Tongue (tissue), 2 donors: ENCODE measurements at regions not wholly inside any gene's neighbourhood (a gene's known extent, or its start where the extent isn't known, plus 50 kb on each side); places are given as distances from the start of the nearest gene placed in this dataset. TPM values are rescaled to one million over a fixed set of nuclear protein-coding genes. Genes with fewer than 3 reads are reported as not detected.
"Not testable (repeated sequence)": the region's sequence is repeated elsewhere in the genome, so short reads cannot be mapped to it uniquely, and the experiment has no call there.

Experiments used
- DNase-seq: peaks from one replicate; pipeline ENCODE4 v3.0.0-alpha.2; 2015
- small RNA-seq: library from RNA; depleted of rRNA; stranded (forward); fragments of <200 nt; gene quantifications from one replicate; pipeline ENCODE3, GENCODE V24; 2014; ENCODE audit warnings: low replicate concordance

- DNase-seq, result no peak
Measured at GRCh38 chr11:24390016-24390415, 106.8 kb upstream of the LUZP2 start.

- no peak for DNase-seq
Measured at GRCh38 chr11:24390762-24391161, 106.1 kb upstream of the LUZP2 start.

- no peak for DNase-seq
Measured at GRCh38 chr11:24391167-24391566, 105.7 kb upstream of the LUZP2 start.

GRCh38 chr11:24400059-24400665 lies 96.7 kb upstream of the LUZP2 start:
- no peak for DNase-seq

GRCh38 chr11:24406389-24406788 lies 90.5 kb upstream of the LUZP2 start:
- no peak for DNase-seq

- DNase-seq, result no peak
Measured at GRCh38 chr11:24406980-24407379, 89.9 kb upstream of the LUZP2 start.

GRCh38 chr11:24407733-24408132 lies 89.1 kb upstream of the LUZP2 start:
- DNase-seq, result no peak

GRCh38 chr11:24408202-24408601 lies 88.7 kb upstream of the LUZP2 start:
- DNase-seq, result no peak

- DNase-seq, result no peak
Measured at GRCh38 chr11:24411791-24412190, 85.1 kb upstream of the LUZP2 start.

GRCh38 chr11:24412722-24413121 lies 84.1 kb upstream of the LUZP2 start:
- no peak for DNase-seq

GRCh38 chr11:24413391-24413790 lies 83.5 kb upstream of the LUZP2 start:
- no peak for DNase-seq

- not testable (repeated sequence) for DNase-seq
Measured at GRCh38 chr11:24415955-24416636, 80.8 kb upstream of the LUZP2 start.

- DNase-seq, result no peak
Measured at GRCh38 chr11:24421766-24422165, 75.1 kb upstream of the LUZP2 start.

- no peak for DNase-seq
Measured at GRCh38 chr11:24422376-24422775, 74.5 kb upstream of the LUZP2 start.

- DNase-seq, result no peak
Measured at GRCh38 chr11:24437123-24437522, 59.7 kb upstream of the LUZP2 start.

Small RNA genes lying in the stretch of these regions (small RNA-seq; reads per million reads assigned to genes)
- gene AC100767.1, result not detected
- not detected for gene MIR8054
- gene RNU6-783P, result not detected
